Trophoblast cell (in vitro differentiated cells and primary cell): ENCODE measurements at regions not wholly inside any gene's neighbourhood (a gene's known extent, or its start where the extent isn't known, plus 50 kb on each side); places are given as distances from the start of the nearest gene placed in this dataset.

ENCODE experiments used
- DNase-seq, 2 donors: peaks; one replicate each; pipeline ENCODE4 v3.0.0-alpha.2; 2016
- H2AFZ ChIP-seq: 2 replicates; pipeline ENCODE4 v1.6.1; 2013; ENCODE audit warnings: low read length, moderate library complexity, mild to moderate bottlenecking; ENCODE audit not compliant: insufficient read depth, poor library complexity
- H2AK5ac ChIP-seq: 2 replicates; pipeline ENCODE4 v1.6.1; 2013; ENCODE audit warnings: mild to moderate bottlenecking, low read length
- H2BK120ac ChIP-seq: 2 replicates; pipeline ENCODE4 v1.6.1; 2013; ENCODE audit warnings: low read length, mild to moderate bottlenecking, moderate library complexity; ENCODE audit not compliant: insufficient read depth, poor library complexity
- H2BK12ac ChIP-seq: 2 replicates; pipeline ENCODE4 v1.6.1; 2013; ENCODE audit warnings: mild to moderate bottlenecking, low read length, moderate library complexity
- H2BK5ac ChIP-seq: 2 replicates; pipeline ENCODE4 v1.6.1; 2013; ENCODE audit warnings: low read length, low read depth, moderate library complexity, mild to moderate bottlenecking; ENCODE audit not compliant: poor library complexity
- H3K14ac ChIP-seq: 2 replicates; pipeline ENCODE4 v1.6.1; 2013; ENCODE audit warnings: mild to moderate bottlenecking, low read length
- H3K18ac ChIP-seq: 2 replicates; pipeline ENCODE4 v1.6.1; 2013; ENCODE audit warnings: mild to moderate bottlenecking, low read length
- H3K23ac ChIP-seq: 2 replicates; pipeline ENCODE4 v1.6.1; 2013; ENCODE audit warnings: low read length
- H3K27ac ChIP-seq: 2 replicates; pipeline ENCODE4 v1.5.1; 2013; ENCODE audit warnings: low read depth, mild to moderate bottlenecking, inconsistent platforms, low read length, moderate library complexity
- H3K27me3 ChIP-seq: 2 replicates; pipeline ENCODE4 v1.6.1; 2013; ENCODE audit warnings: inconsistent platforms, mild to moderate bottlenecking, low read length, moderate library complexity; ENCODE audit not compliant: insufficient read depth
- H3K36me3 ChIP-seq, 2 experiments: 1 replicate in 1 of 2; 2 replicates in 1 of 2; pipeline ENCODE4 v1.6.1; 2013; ENCODE audit warnings: low read length in 2 of 2, mild to moderate bottlenecking in 2 of 2, moderate library complexity in 1 of 2; ENCODE audit not compliant: insufficient read depth in 2 of 2, control insufficient read depth in 1 of 2
- H3K4ac ChIP-seq: 2 replicates; pipeline ENCODE4 v1.6.1; 2013; ENCODE audit warnings: low read depth, mild to moderate bottlenecking, low read length, moderate library complexity
- H3K4me1 ChIP-seq, 2 experiments: 1 replicate in 1 of 2; 2 replicates in 1 of 2; pipeline ENCODE4 v1.6.1; 2013; ENCODE audit warnings: low read length in 2 of 2, mild to moderate bottlenecking in 2 of 2, moderate library complexity in 1 of 2; ENCODE audit not compliant: insufficient read depth in 2 of 2, control insufficient read depth in 1 of 2
- H3K4me2 ChIP-seq: 2 replicates; pipeline ENCODE4 v1.6.1; 2013; ENCODE audit warnings: inconsistent platforms, mild to moderate bottlenecking, low read length, moderate library complexity
- H3K4me3 ChIP-seq: 2 replicates; pipeline ENCODE4 v1.5.1; 2013; ENCODE audit warnings: mild to moderate bottlenecking, low read depth, low read length, inconsistent platforms
- H3K79me1 ChIP-seq: one replicate; pipeline ENCODE4 v1.6.1; 2013; ENCODE audit warnings: low read length
- H3K79me2 ChIP-seq: 2 replicates; pipeline ENCODE4 v1.6.1; 2013; ENCODE audit warnings: low read length, mild to moderate bottlenecking; ENCODE audit not compliant: control insufficient read depth, insufficient read depth, poor library complexity
- H3K9ac ChIP-seq: 2 replicates; pipeline ENCODE4 v1.6.1; 2013; ENCODE audit warnings: mild to moderate bottlenecking, low read length
- H3K9me3 ChIP-seq: 2 replicates; pipeline ENCODE4 v1.6.1; 2013; ENCODE audit warnings: low read depth, mild to moderate bottlenecking, control low read depth, inconsistent platforms, low read length; ENCODE audit not compliant: insufficient read depth
- H4K12ac ChIP-seq: 2 replicates; pipeline ENCODE4 v1.6.1; 2013; ENCODE audit warnings: low read depth, mild to moderate bottlenecking, low read length, moderate library complexity
- H4K8ac ChIP-seq: 2 replicates; pipeline ENCODE4 v1.6.1; 2013; ENCODE audit warnings: low read depth, mild to moderate bottlenecking, low read length, moderate library complexity
- H4K91ac ChIP-seq: one replicate; pipeline ENCODE4 v1.6.1; 2013; ENCODE audit warnings: low read depth, mild to moderate bottlenecking, low read length, moderate library complexity
- WGBS: extraction: QIAGEN DNeasy Blood & Tissue Kit; methylation state at CpG from one replicate; pipeline ENCODE4 v1.1.7; 2013; ENCODE audit warnings: missing lambda C conversion rate; ENCODE audit not compliant: insufficient read length, insufficient coverage; ENCODE audit errors: extremely low coverage; 5-methylcytosine and 5-hydroxymethylcytosine counted together

DNA sequence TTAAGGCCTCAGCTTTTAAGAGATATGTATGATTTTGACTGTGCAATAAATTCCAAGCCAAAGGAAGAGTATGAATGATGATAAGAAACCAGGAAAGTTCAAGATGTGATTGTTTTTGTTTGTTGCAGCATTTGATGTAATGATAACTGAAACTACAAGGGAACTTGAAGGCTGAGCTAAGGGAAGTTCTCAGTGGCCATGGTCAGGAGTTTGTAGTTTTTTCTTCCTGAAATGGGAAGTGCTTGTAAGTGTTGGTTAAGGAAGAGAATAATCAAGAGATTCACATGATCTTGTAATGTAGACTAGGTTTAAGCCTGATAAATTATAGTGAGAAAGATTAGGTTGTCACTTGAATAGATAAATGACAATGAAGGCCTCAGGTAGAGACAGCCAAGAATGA is 53.4 kb downstream of the PTCHD4 start:
- H2BK120ac ChIP-seq: no peak overlapping the region
- no peaks in the 10 kb centered on the region for H3K9me3 ChIP-seq
- H4K91ac ChIP-seq: no peak overlapping the region
- H3K18ac ChIP-seq: no peak overlapping the region
- no peak overlapping the region for H3K27ac ChIP-seq
- H3K36me3 ChIP-seq: peaks cover 0 to 2% of the 10 kb centered on the region in 2 experiments
- H2BK12ac ChIP-seq: no peak overlapping the region
- no peak overlapping the region for H4K12ac ChIP-seq
- no peak overlapping the region for H2BK5ac ChIP-seq
- H3K79me1 ChIP-seq: no peaks in the 10 kb centered on the region
- no peak for DNase-seq
- no peak overlapping the region for H3K4ac ChIP-seq
- no peak overlapping the region for H3K14ac ChIP-seq
- no peak overlapping the region for H2AK5ac ChIP-seq
- H3K27me3 ChIP-seq: no peaks in the 10 kb centered on the region
- no peak overlapping the region for H3K4me2 ChIP-seq
- no peak overlapping the region for H4K8ac ChIP-seq
- H3K4me3 ChIP-seq: no peak overlapping the region
- no peak overlapping the region for H3K23ac ChIP-seq
- H3K9ac ChIP-seq: no peak overlapping the region
- no peak overlapping the region for H2AFZ ChIP-seq
- H3K4me1 ChIP-seq: no peaks in the 10 kb centered on the region
- H3K79me2 ChIP-seq: no peaks in the 10 kb centered on the region

- Histone ChIP-seq H3K27me3 (no peaks in the 10 kb centered on the region), H3K36me3 (no peaks in the 10 kb centered on the region)
Observed at GRCh38 chr6:48048451-48049146, 62.4 kb downstream of the PTCHD4 start.

DNA sequence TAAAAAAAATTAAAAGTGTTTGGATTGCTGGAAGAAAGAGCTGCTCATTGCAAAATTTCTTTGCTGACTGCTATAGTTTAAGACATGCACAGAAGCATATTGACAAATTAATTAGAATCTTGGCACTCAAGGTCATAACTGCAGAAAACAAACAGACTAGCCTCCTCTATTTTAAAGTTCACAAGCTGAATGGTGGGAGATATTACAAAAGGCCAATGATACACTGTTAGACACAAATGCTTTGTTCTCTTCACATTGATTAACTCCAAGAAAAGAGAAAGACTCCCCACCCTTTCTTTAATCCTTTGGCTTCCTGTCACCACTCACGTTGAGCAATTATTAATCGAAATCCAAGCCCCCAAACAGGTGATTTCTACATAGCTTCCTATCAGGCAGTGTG is 69.1 kb downstream of the PTCHD4 start:
- Histone ChIP-seq H4K91ac (no peak overlapping the region), H3K79me2 (no peaks in the 10 kb centered on the region), H3K9ac (no peak overlapping the region), H4K12ac (no peak overlapping the region), H3K27me3 (no peaks in the 10 kb centered on the region), H3K4me1 (no peaks in the 10 kb centered on the region), H2BK120ac (no peak overlapping the region), H3K4me3 (no peak overlapping the region), H3K23ac (no peak overlapping the region), H4K8ac (no peak overlapping the region), H2BK12ac (no peak overlapping the region), H2AK5ac (no peak overlapping the region), H3K4ac (no peak overlapping the region), H3K9me3 (no peaks in the 10 kb centered on the region), H3K79me1 (no peaks in the 10 kb centered on the region), H3K14ac (no peak overlapping the region), H3K36me3 (no peaks in the 10 kb centered on the region), H3K27ac (no peak overlapping the region), H2AFZ (no peak overlapping the region), H3K18ac (no peak overlapping the region), H3K4me2 (no peak overlapping the region), H2BK5ac (no peak overlapping the region)
- no CpG with 5 or more reads among the region's 2 CpGs for WGBS
- no peak for DNase-seq

More at GRCh38 chr6:48048451-48049146, 62.4 kb downstream of the PTCHD4 start:
- Histone ChIP-seq H3K4me3 (no peak overlapping the region), H3K23ac (no peak overlapping the region), H3K9ac (no peak overlapping the region), H2BK12ac (no peak overlapping the region), H4K8ac (no peak overlapping the region), H3K4me2 (no peak overlapping the region), H3K18ac (no peak overlapping the region), H3K4me1 (no peaks in the 10 kb centered on the region), H3K27ac (no peak overlapping the region), H3K4ac (no peak overlapping the region), H4K91ac (no peak overlapping the region), H2BK5ac (no peak overlapping the region), H3K14ac (no peak overlapping the region), H3K79me2 (no peaks in the 10 kb centered on the region), H3K9me3 (no peaks in the 10 kb centered on the region), H2AK5ac (no peak overlapping the region), H4K12ac (no peak overlapping the region), H2AFZ (no peak overlapping the region), H2BK120ac (no peak overlapping the region), H3K79me1 (no peaks in the 10 kb centered on the region)
- no peak for DNase-seq
- no CpG with 5 or more reads among the region's 2 CpGs for WGBS

DNA sequence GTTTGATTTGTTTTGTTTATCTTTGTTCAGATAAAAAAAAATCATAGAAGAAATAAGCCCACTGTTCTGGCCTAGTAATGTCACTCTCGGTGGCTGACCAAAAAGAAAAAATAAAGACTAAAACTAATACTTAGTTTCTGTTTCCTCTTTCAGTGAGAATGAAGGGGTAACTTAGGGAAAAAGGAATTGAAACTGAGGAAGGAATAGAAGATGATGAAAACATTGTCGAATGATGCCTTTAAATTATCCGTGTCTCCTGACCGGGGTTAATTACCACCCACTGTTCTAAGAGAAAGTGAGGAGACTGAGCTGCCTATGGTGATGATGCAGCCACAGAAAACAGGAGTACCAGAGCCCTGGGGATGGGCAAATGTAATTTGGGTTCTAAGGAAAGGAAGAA is 73.1 kb downstream of the PTCHD4 start:
- H4K12ac ChIP-seq: no peak overlapping the region
- no peak overlapping the region for H3K27ac ChIP-seq
- no peaks in the 10 kb centered on the region for H3K79me1 ChIP-seq
- H3K4me1 ChIP-seq: no peaks in the 10 kb centered on the region
- no peak overlapping the region for H3K23ac ChIP-seq
- no peak overlapping the region for H4K8ac ChIP-seq
- no peaks in the 10 kb centered on the region for H3K27me3 ChIP-seq
- H3K79me2 ChIP-seq: no peaks in the 10 kb centered on the region
- H4K91ac ChIP-seq: no peak overlapping the region
- H3K18ac ChIP-seq: no peak overlapping the region
- H2AK5ac ChIP-seq: no peak overlapping the region
- H3K4ac ChIP-seq: no peak overlapping the region
- no peaks in the 10 kb centered on the region for H3K9me3 ChIP-seq
- no peak overlapping the region for H2BK12ac ChIP-seq
- no peaks in the 10 kb centered on the region for H3K36me3 ChIP-seq
- H3K9ac ChIP-seq: no peak overlapping the region
- H2BK120ac ChIP-seq: no peak overlapping the region
- no peak overlapping the region for H3K4me2 ChIP-seq
- WGBS: no CpG with 5 or more reads among the region's 4 CpGs
- H3K14ac ChIP-seq: no peak overlapping the region
- no peak overlapping the region for H2BK5ac ChIP-seq
- no peak for DNase-seq
- no peak overlapping the region for H2AFZ ChIP-seq
- H3K4me3 ChIP-seq: no peak overlapping the region
